ENCODE measurements at regions not wholly inside any gene's neighbourhood (a gene's known extent, or its start where the extent isn't known, plus 50 kb on each side); places are given as distances from the start of the nearest gene placed in this dataset.
"Not testable (repeated sequence)": the region's sequence is repeated elsewhere in the genome, so short reads cannot be mapped to it uniquely, and the experiment has no call there.

DNA sequence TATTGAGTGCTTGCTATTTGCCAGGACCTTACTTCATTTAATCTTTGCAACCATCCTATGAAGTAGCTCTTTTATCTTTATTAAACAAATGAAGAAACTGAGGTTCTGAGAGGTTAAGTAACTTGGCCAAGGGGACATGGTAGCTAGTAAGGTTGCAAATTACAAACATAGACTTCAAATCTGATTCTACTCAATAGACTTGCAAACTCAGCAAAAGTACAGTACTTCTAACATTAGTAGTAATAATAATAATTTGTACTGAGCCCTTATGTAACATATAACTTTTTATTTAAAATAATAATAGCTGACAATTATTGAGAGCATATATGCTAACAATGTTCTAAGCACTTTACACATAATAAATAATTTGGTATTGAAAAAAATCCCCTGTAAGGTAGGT, 255.7 kb upstream of the ATP5MC3 start:
- DNase-seq: no peak
- intact Hi-C loops (cut with DNase I): no loop called here

DNA sequence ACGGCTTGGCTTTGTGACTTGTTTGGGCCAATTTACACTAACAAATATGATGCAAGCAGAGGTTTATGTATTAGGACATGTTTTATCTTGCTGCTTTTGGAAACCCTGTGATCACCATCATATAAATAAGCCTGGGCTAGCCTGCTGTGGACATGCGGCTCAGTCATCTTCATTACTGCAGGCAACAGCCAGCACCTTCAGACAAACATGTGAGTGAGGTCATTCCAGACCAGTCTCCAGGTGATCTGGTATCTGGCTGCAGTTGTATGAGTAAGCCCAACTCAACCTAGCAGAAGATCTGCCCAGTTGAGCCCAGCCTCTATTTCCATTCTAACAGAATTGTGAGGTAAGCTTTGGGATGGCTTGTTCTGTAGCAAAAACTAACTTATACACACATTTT, 254.6 kb upstream of the ATP5MC3 start:
- no peak for DNase-seq
- intact Hi-C loops (cut with DNase I): no loop called here

DNA sequence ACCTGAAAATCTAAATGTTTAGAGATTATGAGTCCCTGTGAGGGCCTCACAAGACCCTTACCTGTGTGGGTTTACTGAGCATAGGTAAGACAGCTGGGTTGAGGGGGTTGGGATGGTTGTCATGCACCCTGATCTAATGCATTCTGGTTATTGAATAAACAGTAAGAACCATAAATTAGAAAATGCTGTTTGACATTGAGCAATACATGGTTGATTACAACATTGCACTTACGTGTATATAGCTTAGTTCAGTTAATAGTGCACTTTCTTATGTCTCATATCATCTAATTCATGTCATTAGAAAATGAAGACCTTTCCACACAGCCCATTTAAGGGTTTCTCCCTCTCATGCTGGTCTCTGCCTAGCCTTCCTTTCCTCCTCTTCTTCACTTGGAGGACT, 253.5 kb upstream of the ATP5MC3 start:
- no peak for DNase-seq
- intact Hi-C loops (cut with DNase I): no loop called here

DNA sequence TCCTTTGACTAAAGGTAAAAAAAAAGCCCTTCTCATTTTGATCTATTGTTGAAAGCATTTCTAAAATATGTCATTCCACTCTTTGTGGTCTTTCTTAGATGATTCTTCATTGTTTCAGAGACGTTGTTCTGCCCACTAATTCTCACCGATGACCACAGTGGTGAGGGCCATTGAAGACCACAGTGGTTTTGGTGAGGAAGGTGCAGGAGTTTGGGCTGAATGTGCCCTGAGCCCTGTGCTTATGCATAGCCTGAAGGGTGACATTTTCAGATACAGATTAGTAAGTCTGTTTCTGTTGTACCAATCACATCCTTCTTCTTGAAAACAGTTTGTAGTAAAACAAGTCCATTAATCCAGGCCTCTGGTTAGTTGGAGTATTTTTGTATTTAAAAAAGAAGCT, 251.3 kb upstream of the ATP5MC3 start:
- intact Hi-C loops (cut with DNase I): no loop called here

DNA sequence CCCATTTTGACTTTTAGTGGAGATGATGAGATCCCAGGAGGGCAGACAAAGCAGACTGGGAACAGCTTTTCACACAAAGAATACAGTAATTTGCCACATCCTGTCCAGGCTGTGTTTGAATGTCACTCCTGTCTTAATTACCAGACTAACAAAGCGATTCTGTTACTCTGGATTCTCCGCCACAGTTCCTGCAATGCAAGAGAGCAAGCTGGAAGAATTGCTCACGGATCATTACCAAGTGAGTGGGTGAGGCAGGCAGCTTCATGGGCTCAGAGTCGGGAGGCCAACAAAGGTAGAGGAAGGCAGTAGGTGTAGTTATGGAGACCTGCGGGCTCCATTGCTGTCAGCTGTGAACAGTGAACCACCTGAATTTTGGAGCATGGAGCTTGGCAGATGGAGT, 250.5 kb upstream of the ATP5MC3 start:
- DNase-seq: no peak

More for the DNA sequence above, 251.3 kb upstream of the ATP5MC3 start:
- no peak for DNase-seq

DNA sequence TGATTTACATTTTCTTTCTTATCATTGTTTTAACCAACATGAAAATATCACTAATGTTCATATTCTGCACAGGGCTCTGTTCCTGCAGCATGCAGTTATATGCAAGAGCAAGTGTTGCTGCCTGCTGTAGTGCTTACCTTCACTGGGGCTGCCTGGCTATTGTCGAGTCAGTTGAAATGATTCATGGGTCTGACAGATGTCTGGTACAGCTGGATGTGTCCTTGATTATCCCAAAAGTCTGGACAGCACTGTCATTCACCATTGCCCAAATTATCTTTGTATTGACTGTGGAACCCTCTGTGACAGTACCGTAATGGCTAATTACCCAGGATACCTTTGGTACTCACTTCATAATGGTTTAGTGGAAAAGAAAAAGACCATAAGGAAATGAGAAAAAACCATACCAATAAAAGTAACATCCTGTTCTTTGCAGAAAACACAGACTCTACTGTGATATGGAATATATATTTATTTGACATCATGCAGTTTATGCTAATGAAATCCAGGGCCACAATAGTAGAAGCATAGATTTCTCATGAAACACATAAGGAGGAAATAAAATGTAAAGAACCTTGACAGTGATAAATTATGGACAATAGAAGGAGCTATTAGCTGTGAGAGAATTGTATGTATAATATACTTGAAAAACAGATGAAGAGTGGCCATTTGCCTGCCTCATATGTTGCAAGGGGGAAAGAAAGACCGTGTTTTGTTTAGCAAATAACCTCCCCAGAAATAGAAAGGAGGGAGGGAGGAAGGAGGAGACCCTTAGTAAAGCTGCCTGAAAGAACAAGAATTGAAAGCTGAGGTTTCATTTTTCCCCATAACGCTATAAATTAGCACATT, 249.8 kb upstream of the ATP5MC3 start:
- intact Hi-C loops (cut with DNase I): no loop called here
- DNase-seq: no peak

More for the DNA sequence above, 250.5 kb upstream of the ATP5MC3 start:
- intact Hi-C loops (cut with DNase I): no loop called here

DNA sequence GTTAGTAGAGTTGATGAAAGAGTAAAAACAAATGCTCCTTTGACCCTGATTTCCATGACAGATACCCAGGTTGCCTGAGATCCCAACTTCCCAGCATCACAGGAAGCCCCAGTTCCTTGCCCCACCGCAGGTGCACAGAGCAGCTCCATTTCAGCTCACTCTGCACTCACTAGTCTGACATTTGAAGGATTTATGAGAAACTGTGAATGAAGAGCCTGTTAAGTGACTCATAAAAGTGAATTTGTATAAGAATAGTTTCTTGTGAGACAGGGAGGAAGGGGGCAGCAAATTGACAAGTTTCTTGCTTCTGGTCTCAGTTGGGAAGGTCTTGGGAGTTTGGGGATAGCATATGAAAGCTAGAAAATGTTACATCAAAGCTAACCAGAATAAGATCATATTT, 248.7 kb upstream of the ATP5MC3 start:
- DNase-seq: no peak
- intact Hi-C loops (cut with DNase I): no loop called here

DNA sequence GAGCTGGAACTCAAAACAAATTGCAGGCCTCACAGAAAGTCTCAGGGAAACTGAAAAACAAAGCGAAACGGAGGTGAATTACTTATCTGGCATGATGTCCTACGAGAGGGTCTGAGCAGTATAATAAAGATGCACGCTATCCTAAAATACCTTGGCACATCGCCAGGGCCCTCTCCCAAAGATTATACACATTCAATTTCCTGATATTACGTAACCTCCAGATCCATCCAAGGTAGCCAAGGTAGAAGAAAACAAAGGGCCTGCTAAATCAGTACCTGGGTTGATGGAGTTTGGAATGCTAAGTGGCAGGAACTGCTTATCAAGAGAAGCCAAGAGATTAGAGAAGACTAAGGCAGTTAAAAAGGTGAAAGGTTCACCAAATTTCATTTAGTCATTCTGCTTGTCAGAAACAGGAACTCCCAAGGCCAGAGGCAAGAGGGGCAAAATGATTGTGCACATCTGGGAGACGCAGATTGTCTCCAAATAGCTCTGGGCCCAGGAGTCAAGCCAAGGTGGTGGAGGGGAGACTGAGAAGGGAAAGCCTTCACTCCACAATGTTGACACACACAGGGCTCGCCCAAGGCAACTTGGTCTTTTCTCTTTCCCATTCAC, 236.8 kb upstream of the ATP5MC3 start:
- intact Hi-C loops (cut with DNase I): no loop called here

DNA sequence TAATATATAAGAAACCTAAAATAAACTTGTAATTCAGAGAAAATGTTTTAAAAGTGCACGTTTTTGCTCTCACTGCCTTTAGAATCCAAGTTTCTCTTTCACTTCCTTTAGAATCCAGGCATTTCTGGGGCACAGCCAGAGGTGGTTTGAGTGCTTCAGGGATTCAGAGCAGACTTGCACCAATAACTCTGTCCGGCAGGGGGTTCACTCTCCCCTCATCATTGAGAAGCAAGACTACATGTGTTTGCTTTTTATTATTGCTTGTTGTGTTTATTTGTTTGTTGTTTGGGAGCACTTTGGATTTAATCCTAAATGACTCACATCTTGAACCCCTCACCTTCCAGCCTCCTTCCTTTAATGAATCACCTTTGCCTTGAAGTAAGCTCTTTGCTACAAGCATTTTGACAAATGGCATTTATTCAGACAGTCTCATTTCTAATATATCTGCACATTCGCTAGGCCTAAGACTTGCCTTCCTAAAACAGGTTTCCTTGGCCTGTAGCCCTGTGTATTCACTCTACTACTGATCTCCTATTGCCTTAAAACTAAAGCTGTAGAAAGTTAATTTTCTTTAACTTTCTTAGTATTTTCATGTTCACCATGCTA, 233.5 kb upstream of the ATP5MC3 start:
- intact Hi-C loops (cut with DNase I): no loop called here
- peak in 3 of 10 donors; percentile 10 to 12 (median 11) for DNase-seq

More for the DNA sequence above, 236.8 kb upstream of the ATP5MC3 start:
- DNase-seq: no peak

DNA sequence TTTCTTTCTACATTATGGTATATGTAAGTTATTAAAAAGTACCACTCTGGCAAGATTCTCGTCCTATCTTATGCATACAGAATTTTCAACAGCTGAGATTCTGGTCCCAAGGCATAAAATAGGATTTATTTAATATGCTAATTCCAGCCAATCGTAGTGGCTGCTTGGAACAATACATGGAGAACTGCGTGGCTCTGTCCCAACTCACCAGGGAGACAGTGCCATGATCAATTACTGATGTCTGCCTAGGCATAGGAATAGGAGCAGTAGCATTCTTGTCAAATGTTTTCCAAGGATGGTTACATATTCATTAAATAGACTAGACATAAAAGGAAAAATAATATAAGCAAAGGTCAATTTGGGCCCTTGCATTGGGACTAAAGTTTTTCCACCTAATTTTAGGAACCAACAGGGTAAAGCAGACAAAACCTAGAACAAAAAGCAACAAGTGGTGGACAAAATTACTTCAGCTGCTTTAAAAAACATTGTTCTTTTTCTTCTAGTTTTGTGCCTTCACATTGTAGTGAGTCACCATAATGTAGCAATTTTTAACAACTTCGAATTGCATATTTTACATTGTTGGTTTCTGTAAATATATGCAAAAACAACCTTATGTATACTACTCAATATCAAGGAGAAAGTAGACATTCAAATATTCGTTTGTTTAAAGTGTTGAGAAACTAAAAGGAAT, 232.8 kb upstream of the ATP5MC3 start:
- intact Hi-C loops (cut with DNase I): no loop called here
- DNase-seq: no peak

DNA sequence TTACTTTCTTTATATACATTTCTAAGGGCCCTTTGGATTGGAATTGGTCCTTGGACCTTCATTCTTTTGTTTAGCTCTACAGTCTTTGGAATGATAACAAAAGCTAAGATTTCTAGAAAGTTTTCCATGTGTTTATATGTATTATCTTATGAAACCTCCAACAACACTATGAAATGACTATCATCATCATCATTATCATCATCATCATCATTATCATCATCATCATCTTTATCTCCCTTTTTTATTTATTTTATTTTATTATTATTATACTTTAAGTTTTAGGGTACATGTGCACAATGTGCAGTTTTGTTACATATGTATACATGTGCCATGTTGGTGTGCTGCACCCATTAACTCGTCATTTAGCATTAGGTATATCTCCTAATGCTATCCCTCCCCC, 229.4 kb upstream of the ATP5MC3 start:
- DNase-seq; intact Hi-C loops (cut with DNase I): not testable (repeated sequence)

DNA sequence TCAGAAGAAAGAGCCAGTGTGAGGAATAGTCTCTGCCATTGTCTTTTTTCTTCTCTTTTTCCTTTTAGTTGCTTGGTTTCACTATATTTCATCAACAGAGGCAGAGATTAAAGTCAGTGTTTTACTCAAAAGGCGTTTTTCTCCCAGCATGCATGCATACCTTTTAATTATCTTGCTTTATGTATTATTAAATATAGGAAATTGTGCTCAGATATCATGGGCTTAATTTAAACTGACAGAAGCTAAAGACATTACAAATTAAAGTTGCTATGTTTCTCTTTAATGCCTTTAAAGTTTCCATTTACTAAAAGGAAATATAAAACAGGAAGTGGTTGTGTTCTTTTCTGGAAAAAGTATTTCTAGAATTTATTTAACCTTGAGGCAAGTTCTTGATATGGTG, 223.3 kb upstream of the ATP5MC3 start:
- no peak for DNase-seq
- intact Hi-C loops (cut with DNase I): no loop called here

DNA sequence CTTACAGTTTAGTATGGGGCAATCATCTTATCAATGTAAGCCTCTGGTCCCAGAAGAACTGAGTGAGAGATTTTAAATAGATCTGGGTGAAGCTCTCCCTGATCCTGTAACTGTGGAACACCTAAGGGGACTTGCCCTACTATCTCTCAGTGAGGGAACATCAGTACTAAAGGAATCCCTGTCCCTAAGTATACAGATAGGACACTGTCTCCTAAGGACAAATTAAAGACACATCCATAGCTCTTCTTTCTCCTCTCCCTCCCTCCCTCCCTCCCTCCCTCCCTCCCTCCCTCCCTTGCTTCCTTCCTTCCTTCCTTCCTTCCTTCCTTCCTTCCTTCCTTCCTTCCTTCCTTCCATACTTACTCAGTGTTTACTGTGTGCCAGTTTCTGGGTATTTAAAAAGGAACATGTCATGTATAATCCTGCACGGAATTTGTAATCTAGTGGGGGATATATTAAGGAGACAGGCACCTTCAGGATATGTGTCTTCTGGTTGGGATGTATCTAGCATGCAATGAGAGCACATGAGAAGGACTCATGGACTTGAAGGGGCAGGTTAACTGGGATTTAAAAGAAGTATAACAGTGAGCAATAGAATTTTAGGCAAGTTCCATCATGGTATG, 222.2 kb upstream of the ATP5MC3 start:
- intact Hi-C loops (cut with DNase I): no loop called here
- DNase-seq: no peak

DNA sequence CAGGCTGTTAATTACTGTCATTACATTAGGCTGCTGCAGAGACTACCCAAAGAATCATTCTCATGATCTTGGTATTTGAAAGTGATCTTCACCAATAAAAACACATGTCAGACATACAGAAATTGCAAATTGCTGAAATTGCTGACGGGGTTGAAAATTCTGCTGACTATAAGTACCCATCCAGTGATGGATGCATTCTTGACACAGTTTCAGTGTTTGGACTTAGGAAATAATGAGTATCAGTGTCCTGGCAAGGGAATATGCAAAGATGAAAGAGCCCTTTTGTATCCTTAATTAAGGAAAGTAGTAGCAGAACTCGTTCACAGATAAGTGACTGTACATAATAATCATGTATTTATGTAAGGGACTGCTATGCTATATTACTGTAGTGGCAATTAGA, 221.1 kb upstream of the ATP5MC3 start:
- intact Hi-C loops (cut with DNase I): no loop called here
- no peak for DNase-seq

DNA sequence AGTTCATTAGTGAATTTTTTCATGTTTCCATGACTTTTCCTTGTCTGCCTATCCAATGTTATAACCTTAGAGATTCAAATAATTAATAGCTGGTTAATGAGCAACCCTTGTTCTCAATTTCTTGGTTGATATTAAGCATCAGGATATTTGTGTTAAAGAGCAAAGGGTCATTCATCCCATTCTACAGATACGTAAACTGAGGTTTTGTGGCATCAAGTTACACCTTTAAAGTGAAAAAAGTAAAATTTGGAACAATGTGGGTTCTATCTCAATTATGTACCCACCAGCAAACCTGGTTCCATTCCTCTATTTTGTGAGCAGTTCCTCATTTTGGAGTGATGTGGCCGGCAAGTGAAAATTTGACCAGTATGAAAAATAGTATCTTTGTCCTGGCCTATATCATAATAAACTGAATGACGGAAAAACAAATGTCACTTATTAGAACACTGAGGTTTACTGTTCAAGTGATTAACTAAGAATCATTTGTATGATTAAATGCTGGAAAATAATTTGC, 220.5 kb upstream of the ATP5MC3 start:
- DNase-seq: no peak
- intact Hi-C loops (cut with DNase I): no loop called here

DNA sequence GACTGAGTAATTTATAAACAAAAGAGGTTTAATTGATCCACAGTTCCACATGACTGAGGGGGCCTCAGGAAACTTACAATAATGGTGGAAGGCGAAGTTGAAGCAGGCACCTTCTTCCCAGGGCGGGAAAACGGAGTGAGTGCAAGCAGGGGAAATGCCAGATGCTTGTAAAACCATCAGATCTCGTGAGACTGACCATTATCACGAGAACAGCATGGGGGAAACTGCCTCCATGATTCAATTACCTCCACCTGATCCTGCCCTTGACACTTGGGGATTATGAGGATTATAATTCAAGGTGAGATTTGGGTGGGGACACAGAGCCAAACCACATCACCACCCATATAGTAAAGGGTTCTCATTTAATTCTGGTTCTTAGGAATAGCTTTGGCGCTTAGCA, 219.5 kb upstream of the ATP5MC3 start:
- intact Hi-C loops (cut with DNase I): no loop called here
- no peak for DNase-seq

DNA sequence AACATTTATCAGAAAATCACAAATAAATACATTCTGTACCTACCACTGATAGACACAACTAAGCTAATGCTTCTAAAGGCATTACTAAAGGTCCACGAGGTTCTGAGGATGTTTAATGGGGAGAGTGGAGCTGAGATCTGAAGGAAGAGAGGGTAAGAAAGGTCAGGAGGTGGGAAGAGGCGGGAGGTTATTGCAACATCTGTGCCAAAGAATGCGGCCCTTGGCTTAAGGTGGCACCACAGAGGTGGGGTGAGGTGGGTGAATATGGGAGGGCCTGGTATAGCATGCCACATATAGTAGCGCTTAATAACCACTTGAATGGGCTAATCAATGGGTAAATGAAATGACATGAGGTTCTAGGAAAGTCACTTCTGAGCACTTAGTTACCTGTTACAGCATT, 217.8 kb upstream of the ATP5MC3 start:
- no peak for DNase-seq
- intact Hi-C loops (cut with DNase I): no loop called here

DNA sequence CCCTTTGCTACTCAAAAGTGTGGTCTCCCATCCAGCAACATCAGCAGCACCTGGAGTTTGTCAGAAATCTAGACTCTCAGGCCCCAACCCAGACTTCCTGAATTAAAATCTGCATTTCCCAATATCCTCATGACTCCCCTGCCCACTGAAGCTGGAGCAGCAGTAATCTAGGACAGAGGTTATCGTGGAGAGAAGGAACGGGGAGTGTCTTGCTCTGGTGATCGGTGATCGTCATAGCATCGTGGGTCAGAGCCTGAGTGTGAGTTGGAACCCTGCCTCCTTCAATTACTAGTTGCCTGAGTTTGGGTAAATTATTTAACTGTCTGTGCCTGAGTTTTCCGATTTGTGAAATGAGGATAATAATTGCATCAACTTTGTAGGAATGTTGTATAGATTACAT, 217.3 kb upstream of the ATP5MC3 start:
- DNase-seq: no peak
- intact Hi-C loops (cut with DNase I): no loop called here

DNA sequence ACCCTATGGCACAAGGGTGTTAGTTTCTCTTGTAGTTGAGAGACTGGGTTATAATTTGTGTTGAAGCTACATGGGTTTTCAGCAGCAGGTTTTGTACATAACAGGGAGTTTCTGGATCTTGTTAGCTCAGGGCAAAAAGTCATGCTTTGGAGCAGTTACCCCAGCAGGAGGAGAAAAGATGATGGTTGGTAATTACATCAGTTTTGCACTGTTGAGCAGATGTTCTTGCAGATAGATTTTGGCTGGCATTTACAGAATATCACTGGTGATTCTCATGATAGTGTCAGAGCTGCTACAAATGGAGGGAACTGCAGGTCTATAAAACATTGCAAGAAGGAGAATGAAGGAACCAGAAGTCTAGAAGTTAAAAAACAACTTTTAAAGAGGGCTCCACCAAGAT, 215.2 kb upstream of the ATP5MC3 start:
- intact Hi-C loops (cut with DNase I): no loop called here

DNA sequence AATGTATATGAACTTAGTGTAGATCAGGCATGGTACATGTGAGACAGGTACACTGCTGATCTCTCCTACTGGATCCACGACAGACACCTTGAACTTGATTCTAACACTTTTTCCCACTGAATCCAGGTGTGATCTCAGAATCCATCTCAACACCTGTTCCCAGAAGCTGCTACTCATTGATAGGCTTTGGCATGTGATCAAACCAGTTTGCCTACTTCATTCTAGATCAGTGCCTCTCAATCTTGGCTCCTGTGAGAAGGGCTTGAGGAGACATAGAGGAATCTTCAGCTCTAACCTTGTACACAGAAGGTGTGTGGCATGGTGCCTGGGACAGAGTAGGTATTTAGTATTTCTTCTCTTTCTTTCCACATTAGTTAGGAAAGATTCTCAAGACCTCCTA, 212.3 kb upstream of the ATP5MC3 start:
- intact Hi-C loops (cut with DNase I): no loop called here
- no peak for DNase-seq

More for the DNA sequence above, 215.2 kb upstream of the ATP5MC3 start:
- no peak for DNase-seq

DNA sequence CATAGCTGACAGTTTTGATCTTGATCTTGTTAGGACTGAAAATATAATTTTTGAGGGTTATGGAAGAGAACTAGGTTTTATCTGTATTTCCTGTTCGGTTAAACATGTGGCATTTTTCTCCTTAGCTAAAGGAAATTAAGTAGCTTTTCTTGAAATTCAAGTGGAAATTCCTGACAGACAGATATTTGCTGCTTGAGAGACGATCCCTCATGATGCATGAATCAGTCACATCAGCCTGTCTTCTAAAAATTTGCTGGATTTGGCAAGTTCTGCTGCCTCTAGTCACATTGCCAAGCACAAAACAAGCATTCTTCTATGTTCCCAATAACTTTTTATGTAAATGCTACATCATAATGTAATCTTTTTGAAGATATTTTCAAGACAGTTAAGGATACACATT, 201.8 kb upstream of the ATP5MC3 start:
- DNase-seq: no peak
- intact Hi-C loops (cut with DNase I): no loop called here

Data from posterior cingulate gyrus (tissue), 11 donors.